Heart right ventricle (tissue), 16 donors: ENCODE measurements at regions not wholly inside any gene's neighbourhood (a gene's known extent, or its start where the extent isn't known, plus 50 kb on each side); places are given as distances from the start of the nearest gene placed in this dataset.

Source experiments
- ATAC-seq, 8 donors: fragments of 200-7000 bp; cut with Tn5 transposase; one replicate each; pipeline ENCODE4 v1.9.1; 2020; ENCODE audit warnings: mild to moderate bottlenecking in 8 of 8, moderate library complexity in 8 of 8, moderate number of reproducible peaks in 1 of 8
- DNase-seq, 2 donors: peaks; one replicate each; pipeline ENCODE4 v3.0.0-alpha.2; 2020
- H3K27ac ChIP-seq, 10 donors: fragments of 200-600 bp; sonication (generic) in 2 of 10; one replicate each; pipeline versions ENCODE4 v1.5.0 to v1.8.0; 2020 to 2022; ENCODE audit warnings: mild to moderate bottlenecking in 3 of 10
- H3K27me3 ChIP-seq, 7 donors: fragments of 200-600 bp; one replicate each; pipeline ENCODE4 v1.8.0; 2021 to 2022; ENCODE audit warnings: mild to moderate bottlenecking in 2 of 7
- H3K36me3 ChIP-seq, 9 donors: fragments of 200-600 bp; sonication (generic) in 1 of 9; one replicate each; pipeline versions ENCODE4 v1.5.0 to v1.8.0; 2020 to 2022; ENCODE audit warnings: mild to moderate bottlenecking in 2 of 9
- H3K4me1 ChIP-seq, 9 donors: fragments of 200-600 bp; sonication (generic) in 1 of 9; one replicate each; pipeline versions ENCODE4 v1.5.0 to v1.8.0; 2020 to 2022; ENCODE audit warnings: mild to moderate bottlenecking in 4 of 9
- H3K4me3 ChIP-seq, 10 donors: fragments of 200-600 bp; sonication (generic) in 2 of 10; one replicate each; pipeline versions ENCODE4 v1.5.0 to v1.8.0; 2020 to 2022; ENCODE audit warnings: mild to moderate bottlenecking in 7 of 10, moderate library complexity in 2 of 10
- H3K9me3 ChIP-seq, 11 donors: fragments of 200-600 bp in 10 of 11; sonication (generic) in 2 of 11; one replicate each; pipeline versions ENCODE4 v1.5.0 to v1.8.0; 2013 to 2022; ENCODE audit warnings: mild to moderate bottlenecking in 2 of 11, control low read depth in 1 of 11, moderate library complexity in 1 of 11
- CTCF ChIP-seq, 9 donors: fragments of 200-600 bp; sonication (generic) in 2 of 9; IDR thresholded peaks; one replicate each; pipeline versions ENCODE4 v1.5.0 to v1.8.0; 2021 to 2022; ENCODE audit warnings: antibody characterized with exemption in 9 of 9, mild to moderate bottlenecking in 5 of 9, moderate library complexity in 1 of 9
- WGBS, 2 donors: extraction: QIAGEN DNeasy Blood & Tissue Kit; methylation state at CpG; one replicate each; pipeline ENCODE4 v1.1.7; 2013; ENCODE audit warnings: inconsistent platforms in 1 of 2; 5-methylcytosine and 5-hydroxymethylcytosine counted together
- intact Hi-C, 10 donors: fragments of 100-400 bp; cut with DNase I; formaldehyde crosslinking; loops; one replicate each; pipeline versions ENCODE4 v1.11.1 to v1.14.2; 2022
- donor health status: Arrhythmogenic right ventricular cardiomyopathy.
- donor health status: ischemic (EF 13 %, LVEDD 7.1; RV severe dilation, severe dysfunction).
- donor health status: healthy with polysubstance abuse.
- donor health status: DM: no; HTN: yes; CAD: no.
- donor health status: DM: no; HTN: no; CAD: no.
- donor health status: ischemic (EF 25% LVEDD 6.9; RV normal size, moderate dysfunction).
- donor health status: ischemic (EF 25% LVEDD 5.7; RV mildly dilated, moderate dysfunction).
- donor health status: healthy.
- donor health status: DM: yes; HTN: yes; CAD: no.
- donor health status: Ischemic cardiomyopathy.
- donor health status: ischemic (EF 35%, LVEDD 5.7; RV mildly dilated, moderate dysfunction).
- donor health status: nonischemic (EF 11% LVEDD 7.7; RV severe dilation, severe dysfunction).
- donor health status: DM: yes; HTN: yes; CAD: no.
- donor health status: PGD.
- donor health status: ischemic (EF 29% LVEDD 5.4; RV normal size, mild dysfunction).
- donor health status: nonischemic (EF 23%, LVEDD 6.1; RV moderate dilation, normal function).

GRCh38 chr13:74009100-74009668 lies 125.0 kb downstream of the KLF12 start:
- 86 to 90% methylated on average over 4 of the region's 4 CpGs for WGBS, 2 donors
- Histone ChIP-seq H3K36me3 (no peaks in the 10 kb centered on the region), H3K27me3 (no peaks in the 10 kb centered on the region), H3K4me3 (no peak overlapping the region), H3K27ac (no peak overlapping the region), H3K4me1 (peaks cover 0 to 44% (median 4%) of the 10 kb centered on the region in 9 donors), H3K9me3 (no peaks in the 10 kb centered on the region)
- TF ChIP-seq CTCF (IDR thresholded peaks at IDR 0.05): no peak
- no peak for ATAC-seq
- DNase-seq: no peak
- intact Hi-C loops: no loop called here

GRCh38 chr13:74006666-74007065 lies 127.5 kb downstream of the KLF12 start:
- intact Hi-C loops: no loop called here
- TF ChIP-seq CTCF (IDR thresholded peaks at IDR 0.05): no peak
- DNase-seq (no peak), ATAC-seq (no peak)
- Histone ChIP-seq H3K4me3 (no peak overlapping the region), H3K27me3 (no peaks in the 10 kb centered on the region), H3K4me1 (peaks cover 0 to 38% (median 0%) of the 10 kb centered on the region in 9 donors), H3K9me3 (no peaks in the 10 kb centered on the region), H3K27ac (no peak overlapping the region), H3K36me3 (no peaks in the 10 kb centered on the region)
- WGBS, 2 donors: 66 to 86% methylated on average over 3 of the region's 3 CpGs

GRCh38 chr13:74005320-74006157 lies 128.7 kb downstream of the KLF12 start:
- TF ChIP-seq CTCF (IDR thresholded peaks at IDR 0.05): no peak
- Histone ChIP-seq H3K27me3 (no peaks in the 10 kb centered on the region), H3K4me3 (no peak overlapping the region), H3K36me3 (no peaks in the 10 kb centered on the region), H3K4me1 (peaks cover 0 to 27% (median 3%) of the 10 kb centered on the region in 9 donors), H3K9me3 (no peaks in the 10 kb centered on the region), H3K27ac (no peak overlapping the region)
- intact Hi-C loops: no loop called here
- WGBS, 2 donors: 86 to 94% methylated on average over 6 of the region's 6 CpGs
- DNase-seq: no peak
- ATAC-seq: no peak

GRCh38 chr13:74004109-74004508 lies 130.1 kb downstream of the KLF12 start:
- ATAC-seq (no peak), DNase-seq (no peak)
- Histone ChIP-seq H3K27ac (no peak overlapping the region), H3K9me3 (no peaks in the 10 kb centered on the region), H3K36me3 (no peaks in the 10 kb centered on the region), H3K27me3 (no peaks in the 10 kb centered on the region), H3K4me1 (peaks cover 0 to 27% (median 3%) of the 10 kb centered on the region in 9 donors), H3K4me3 (no peak overlapping the region)
- 87% methylated on average over 2 of the region's 2 CpGs for WGBS, 2 donors
- no peak for TF ChIP-seq CTCF (IDR thresholded peaks at IDR 0.05)
- intact Hi-C loops: no loop called here
